ENCODE measurements at regions not wholly inside any gene's neighbourhood (a gene's known extent, or its start where the extent isn't known, plus 50 kb on each side); places are given as distances from the start of the nearest gene placed in this dataset.

DNA sequence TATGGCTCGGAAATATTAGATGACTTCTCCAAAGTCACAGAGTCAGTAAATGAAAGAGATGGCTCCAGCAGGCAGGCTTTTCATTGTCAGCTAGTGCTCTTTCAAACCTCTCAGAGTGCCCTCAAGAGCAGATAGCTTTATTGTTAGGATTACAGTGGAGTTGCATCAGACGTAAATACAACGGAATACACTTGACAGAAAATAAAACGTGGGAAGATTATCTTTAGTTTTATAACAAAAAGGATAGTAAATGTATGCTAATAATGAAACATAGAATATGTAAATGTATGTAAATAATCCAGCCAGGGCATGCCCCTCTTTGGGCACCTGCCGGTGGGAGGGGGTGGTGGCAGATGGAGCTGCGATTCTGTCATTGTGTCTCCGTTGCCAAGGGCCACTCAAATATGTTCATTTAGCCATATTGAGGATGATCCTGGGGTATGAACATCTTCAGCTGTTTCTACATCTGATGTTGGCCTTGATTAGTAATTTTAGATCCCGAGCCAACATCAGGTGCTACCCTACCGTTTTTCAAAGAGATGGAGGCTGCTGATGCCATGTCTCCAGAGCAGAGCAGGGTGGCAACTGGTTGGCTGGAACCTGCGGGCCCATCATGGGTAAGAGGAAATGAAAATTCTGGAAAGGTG is 358.3 kb upstream of the SULF2 start:
- TF ChIP-seq, protein P1, sequence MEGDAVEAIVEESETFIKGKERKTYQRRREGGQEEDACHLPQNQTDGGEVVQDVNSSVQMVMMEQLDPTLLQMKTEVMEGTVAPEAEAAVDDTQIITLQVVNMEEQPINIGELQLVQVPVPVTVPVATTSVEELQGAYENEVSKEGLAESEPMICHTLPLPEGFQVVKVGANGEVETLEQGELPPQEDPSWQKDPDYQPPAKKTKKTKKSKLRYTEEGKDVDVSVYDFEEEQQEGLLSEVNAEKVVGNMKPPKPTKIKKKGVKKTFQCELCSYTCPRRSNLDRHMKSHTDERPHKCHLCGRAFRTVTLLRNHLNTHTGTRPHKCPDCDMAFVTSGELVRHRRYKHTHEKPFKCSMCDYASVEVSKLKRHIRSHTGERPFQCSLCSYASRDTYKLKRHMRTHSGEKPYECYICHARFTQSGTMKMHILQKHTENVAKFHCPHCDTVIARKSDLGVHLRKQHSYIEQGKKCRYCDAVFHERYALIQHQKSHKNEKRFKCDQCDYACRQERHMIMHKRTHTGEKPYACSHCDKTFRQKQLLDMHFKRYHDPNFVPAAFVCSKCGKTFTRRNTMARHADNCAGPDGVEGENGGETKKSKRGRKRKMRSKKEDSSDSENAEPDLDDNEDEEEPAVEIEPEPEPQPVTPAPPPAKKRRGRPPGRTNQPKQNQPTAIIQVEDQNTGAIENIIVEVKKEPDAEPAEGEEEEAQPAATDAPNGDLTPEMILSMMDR (IDR thresholded peaks at IDR 0.05; ENCODE audit: insufficient read depth, low read length), result no peak
- no peak overlapping the region for H3K4me3 ChIP-seq (ENCODE audit: low read depth, low read length)
- DNase-seq (ENCODE audit: low read depth), result peak; percentile 4

DNA sequence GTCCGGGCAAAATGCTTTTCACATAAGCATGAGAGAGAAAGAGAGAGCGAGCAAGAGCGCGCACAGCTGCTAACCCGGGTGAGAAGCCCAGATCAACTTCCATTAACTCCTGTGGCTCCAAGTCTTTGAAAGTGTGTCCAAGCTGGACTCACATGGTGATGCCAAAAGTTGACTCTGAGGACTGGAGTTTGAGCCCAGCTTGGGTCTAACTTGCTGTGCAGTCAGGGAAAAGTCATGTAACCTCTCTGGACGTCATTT is 357.2 kb upstream of the SULF2 start:
- DNase-seq (ENCODE audit: low read depth), result no peak
- TF ChIP-seq, protein P1 (IDR thresholded peaks at IDR 0.05; ENCODE audit: insufficient read depth, low read length), result no peak
- no peak overlapping the region for H3K4me3 ChIP-seq (ENCODE audit: low read depth, low read length)

DNA sequence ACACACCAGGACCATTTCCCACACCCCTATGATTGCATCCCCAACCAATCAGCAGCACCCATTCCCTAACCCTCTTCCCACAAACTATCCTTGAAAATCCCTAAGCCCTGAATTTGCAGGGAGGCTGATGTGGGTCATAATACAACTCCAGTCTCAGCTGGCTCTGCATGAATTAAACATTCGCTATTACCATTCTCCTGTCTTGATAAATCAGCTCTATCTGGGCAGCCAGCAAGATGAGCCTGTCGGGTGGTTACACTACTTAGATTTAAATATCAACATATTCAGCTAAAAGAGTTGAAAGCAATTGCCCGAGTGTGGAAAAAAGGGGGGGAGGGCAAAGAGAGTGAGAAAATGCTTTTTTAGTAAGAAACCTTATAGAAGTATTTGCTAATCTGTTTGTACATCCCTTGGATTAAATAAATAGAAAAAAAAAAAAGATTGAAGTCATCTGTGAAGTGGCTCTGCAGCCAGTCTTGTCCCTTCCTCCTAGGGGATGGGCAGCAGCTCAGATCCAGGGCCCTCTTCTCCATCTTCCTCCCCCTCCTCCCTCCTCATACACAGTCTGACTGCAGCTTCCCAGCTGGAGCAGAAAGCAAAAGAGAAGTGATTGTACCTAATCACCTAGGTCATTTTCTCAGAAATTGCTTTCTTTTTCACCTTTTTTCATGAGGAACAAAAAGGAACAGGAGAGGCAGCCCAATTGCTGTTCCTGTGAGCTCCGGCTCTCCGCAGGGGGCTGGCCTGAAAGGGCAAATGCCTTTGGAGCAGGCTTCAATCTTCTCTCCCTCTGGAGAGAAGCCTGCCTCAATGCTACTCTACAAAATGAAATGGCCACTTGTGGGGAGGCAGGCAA is 356.6 kb upstream of the SULF2 start:
- no peak overlapping the region for H3K4me3 ChIP-seq (ENCODE audit: low read depth, low read length)
- DNase-seq (ENCODE audit: low read depth), result no peak
- TF ChIP-seq, protein P1 (IDR thresholded peaks at IDR 0.05; ENCODE audit: insufficient read depth, low read length), result no peak

DNA sequence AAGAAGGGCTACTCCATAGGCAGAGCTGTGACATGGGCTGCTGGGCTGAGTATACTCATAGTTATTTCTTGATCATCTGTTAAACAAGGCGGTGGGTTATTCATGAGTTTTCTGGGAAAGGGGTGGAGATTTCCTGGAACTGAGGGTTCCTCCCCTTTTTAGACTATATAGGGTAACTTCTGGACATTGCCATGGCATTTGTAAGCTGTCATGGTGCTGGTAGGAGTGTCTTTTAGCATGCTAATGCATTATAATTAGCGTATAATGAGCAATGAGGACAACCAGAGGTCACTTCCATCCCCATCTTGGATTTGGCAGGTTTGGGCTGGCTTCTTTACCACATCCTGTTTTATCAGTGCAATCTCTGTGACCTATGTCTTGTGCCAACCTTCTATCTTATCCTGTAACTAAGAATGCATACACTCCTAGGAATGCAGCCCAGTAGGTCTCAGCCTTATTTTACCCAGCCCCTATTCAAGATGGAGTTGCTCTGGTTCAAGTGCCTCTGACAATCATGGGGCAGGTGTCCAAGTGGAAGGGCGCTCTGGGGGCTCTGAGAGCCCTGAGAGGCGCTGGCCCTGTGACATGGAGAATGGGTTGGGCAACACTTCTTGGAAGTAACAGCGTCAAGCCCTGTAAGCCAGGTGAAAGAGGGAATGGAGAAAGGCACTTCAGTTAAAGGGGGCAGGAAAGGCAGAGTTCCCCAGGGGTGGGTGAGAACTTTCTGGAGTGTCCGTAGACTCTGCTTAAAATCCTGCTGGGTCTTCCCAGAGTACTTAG is 354.2 kb upstream of the SULF2 start:
- DNase-seq (ENCODE audit: low read depth), result peak; percentile 68
- TF ChIP-seq, protein P1 (IDR thresholded peaks at IDR 0.05; ENCODE audit: insufficient read depth, low read length), result no peak
- H3K4me3 ChIP-seq (ENCODE audit: low read depth, low read length), result no peak overlapping the region

DNA sequence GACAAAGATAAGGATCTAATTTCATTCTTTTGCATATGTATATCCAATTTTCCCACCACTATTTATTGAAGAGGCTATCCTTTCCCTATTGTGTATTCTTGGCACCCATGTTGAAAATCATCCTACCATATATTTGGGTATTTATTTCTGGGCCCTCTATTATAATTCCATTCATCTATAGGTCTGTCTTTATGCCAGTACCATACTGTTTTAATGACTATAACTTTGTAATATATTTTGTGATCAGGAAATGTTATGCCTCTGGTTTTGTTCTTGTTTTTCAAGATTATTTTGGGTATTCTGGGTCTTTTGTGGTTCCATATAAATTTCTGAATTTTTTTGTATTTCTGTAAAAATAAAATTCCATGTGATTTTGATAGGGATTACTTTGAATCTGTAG is 347.6 kb upstream of the SULF2 start:
- no peak for DNase-seq (ENCODE audit: low read depth)
- TF ChIP-seq, protein P1 (IDR thresholded peaks at IDR 0.05; ENCODE audit: insufficient read depth, low read length), result no peak
- no peak overlapping the region for H3K4me3 ChIP-seq (ENCODE audit: low read depth, low read length)

DNA sequence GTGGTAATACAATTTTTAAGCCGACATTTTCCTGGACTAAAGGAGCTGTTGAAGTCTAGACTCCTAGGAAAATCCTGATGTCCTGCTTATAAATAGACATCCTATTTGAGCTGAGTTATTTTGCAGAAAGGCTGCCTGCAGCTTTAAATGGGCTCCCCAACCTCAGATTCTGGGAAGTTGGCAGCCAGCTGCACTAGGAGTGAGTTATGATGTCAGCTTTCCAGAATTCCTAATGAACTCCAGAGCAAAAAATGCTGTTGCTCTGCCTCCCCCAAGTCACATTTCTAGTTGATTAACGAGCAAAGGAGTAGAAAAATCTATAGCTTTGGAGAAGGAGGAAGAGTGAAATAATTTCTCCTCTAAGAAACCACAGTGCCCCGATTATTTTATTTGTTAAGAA is 346.3 kb upstream of the SULF2 start:
- DNase-seq (ENCODE audit: low read depth), result peak; percentile 37
- H3K4me3 ChIP-seq (ENCODE audit: low read depth, low read length), result no peak overlapping the region

More for the DNA sequence above, 346.3 kb upstream of the SULF2 start:
- TF ChIP-seq, protein P1 (IDR thresholded peaks at IDR 0.05; ENCODE audit: insufficient read depth, low read length), result no peak
